ENCODE measurements at regions not wholly inside any gene's neighbourhood (a gene's known extent, or its start where the extent isn't known, plus 50 kb on each side); places are given as distances from the start of the nearest gene placed in this dataset.
"Not testable (repeated sequence)": the region's sequence is repeated elsewhere in the genome, so short reads cannot be mapped to it uniquely, and the experiment has no call there.

GRCh38 chr18:76307293-76307690 is 187.8 kb downstream of the ZNF516 start:
- no peak for DNase-seq (ENCODE audit: missing footprints)
- no peak for ATAC-seq
- intact Hi-C loops (cut with DNase I) = no loop called here

DNA sequence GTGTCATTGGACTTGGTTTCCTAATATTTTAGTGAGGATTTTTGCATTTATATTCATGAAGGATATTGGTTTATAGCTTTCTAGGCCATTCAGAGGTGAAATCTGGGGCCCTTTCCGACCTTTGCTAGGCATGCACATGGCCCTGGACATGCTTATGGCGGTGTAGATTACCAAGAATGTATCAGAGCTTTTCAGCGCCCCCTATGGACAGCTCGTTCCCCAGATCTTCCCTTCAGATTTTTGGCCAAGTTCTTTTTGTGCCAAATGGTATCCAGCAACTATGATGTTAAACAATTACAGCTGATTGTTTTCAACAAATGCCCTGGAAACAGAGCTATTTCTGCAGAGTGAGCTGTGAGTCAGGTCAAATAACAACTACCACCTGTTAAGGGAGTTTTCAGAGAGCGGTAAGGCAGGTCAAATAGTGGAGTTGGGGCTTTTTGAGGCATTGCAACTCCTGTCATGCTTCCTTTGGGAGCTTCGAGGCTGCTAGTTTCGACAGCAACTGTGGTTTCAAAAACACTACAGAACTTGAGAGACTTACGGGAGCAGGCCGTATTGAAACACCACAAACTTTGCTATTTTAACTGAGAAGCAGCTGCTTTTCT is 188.3 kb downstream of the ZNF516 start:
- ATAC-seq = no peak
- DNase-seq (ENCODE audit: missing footprints) = no peak
- intact Hi-C loops (cut with DNase I) = no loop called here

DNA sequence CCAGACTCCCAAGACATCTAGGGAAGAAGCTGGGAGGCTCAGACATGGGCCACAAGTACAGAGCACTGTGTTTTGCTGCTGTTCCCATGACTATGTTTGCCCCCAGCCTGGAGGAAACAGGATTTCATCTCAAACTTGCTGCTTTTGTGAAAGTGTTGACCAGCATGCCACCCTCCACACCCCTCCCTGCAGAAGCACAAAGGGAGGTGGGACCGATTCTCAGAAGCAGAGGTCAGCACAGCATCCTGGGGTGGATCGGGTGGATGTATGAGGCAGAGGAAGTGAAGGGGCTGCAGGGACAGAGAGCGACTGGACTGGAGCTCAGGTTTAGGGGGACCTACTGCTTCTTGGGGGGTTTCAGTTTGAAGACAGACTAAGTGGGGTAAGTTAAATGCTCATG is 209.2 kb downstream of the ZNF516 start:
- intact Hi-C loops (cut with DNase I) = no loop called here

GRCh38 chr18:76281565-76281964 is 213.5 kb downstream of the ZNF516 start:
- no peak for ATAC-seq
- no peak for DNase-seq (ENCODE audit: missing footprints)
- intact Hi-C loops (cut with DNase I) = no loop called here

More for the DNA sequence above, 209.2 kb downstream of the ZNF516 start:
- no peak for ATAC-seq
- no peak for DNase-seq (ENCODE audit: missing footprints)

- DNase-seq (ENCODE audit: missing footprints) = no peak
- no peak for ATAC-seq
- intact Hi-C loops (cut with DNase I) = no loop called here
Measured at GRCh38 chr18:76277801-76278200, 217.2 kb downstream of the ZNF516 start.

GRCh38 chr18:76275727-76276313 is 219.2 kb downstream of the ZNF516 start:
- intact Hi-C loops (cut with DNase I) = no loop called here
- DNase-seq (ENCODE audit: missing footprints) (no peak), ATAC-seq (no peak)

DNA sequence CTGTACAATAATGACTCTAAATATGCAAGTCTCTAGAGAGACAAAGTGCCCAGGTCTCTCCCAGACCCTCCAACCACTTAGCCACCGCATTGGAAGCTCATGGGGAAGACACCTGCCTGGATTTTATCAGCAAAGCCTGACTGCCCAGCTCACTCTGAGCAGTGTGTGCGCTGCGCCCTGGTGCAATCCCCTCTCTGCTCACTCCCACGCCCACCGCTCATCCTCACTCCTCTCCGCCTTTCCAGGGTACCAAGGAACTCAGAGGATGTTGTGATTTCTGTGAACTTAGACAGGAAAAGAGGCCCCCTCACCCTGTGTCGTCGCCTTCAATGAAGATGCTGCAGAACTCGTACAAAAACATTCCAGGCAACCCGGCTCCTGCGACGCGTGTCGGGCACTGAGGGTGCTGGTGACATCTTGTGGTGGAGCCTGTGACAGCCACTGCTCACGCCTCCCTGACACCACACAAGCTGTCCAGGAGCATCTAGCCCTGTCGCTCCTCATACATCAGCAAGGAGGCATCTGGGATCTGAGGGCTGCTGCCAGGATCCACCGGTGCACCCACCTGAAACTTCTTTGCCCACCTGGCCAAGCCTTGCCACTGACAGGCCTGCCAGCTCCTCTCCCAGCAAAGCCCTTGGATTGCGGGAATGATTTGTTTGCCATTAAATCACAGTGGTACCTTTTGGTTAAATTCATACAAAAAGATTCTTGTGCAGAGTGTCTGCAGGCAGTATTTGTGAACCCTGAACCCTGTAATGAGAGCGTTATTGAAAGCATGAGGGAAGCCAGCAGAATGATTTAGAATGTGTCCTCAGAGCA is 220.4 kb downstream of the ZNF516 start:
- intact Hi-C loops (cut with DNase I) = no loop called here
- no peak for DNase-seq (ENCODE audit: missing footprints)
- ATAC-seq = peak; percentile 37

GRCh38 chr18:76273956-76274355 is 221.1 kb downstream of the ZNF516 start:
- DNase-seq (ENCODE audit: missing footprints) (no peak), ATAC-seq (no peak)
- intact Hi-C loops (cut with DNase I) = no loop called here

- intact Hi-C loops (cut with DNase I) = no loop called here
- ATAC-seq (no peak), DNase-seq (ENCODE audit: missing footprints) (no peak)
Measured at GRCh38 chr18:76273036-76273545, 222.0 kb downstream of the ZNF516 start.

- intact Hi-C loops (cut with DNase I); DNase-seq (ENCODE audit: missing footprints): not testable (repeated sequence)
Measured at GRCh38 chr18:76267423-76267822, 227.6 kb downstream of the ZNF516 start.

GRCh38 chr18:76266236-76266991 is 228.6 kb downstream of the ZNF516 start:
- ATAC-seq = no peak
- intact Hi-C loops (cut with DNase I) = no loop called here
- no peak for DNase-seq (ENCODE audit: missing footprints)

More at GRCh38 chr18:76267423-76267822, 227.6 kb downstream of the ZNF516 start:
- ATAC-seq = not testable (repeated sequence)

DNA sequence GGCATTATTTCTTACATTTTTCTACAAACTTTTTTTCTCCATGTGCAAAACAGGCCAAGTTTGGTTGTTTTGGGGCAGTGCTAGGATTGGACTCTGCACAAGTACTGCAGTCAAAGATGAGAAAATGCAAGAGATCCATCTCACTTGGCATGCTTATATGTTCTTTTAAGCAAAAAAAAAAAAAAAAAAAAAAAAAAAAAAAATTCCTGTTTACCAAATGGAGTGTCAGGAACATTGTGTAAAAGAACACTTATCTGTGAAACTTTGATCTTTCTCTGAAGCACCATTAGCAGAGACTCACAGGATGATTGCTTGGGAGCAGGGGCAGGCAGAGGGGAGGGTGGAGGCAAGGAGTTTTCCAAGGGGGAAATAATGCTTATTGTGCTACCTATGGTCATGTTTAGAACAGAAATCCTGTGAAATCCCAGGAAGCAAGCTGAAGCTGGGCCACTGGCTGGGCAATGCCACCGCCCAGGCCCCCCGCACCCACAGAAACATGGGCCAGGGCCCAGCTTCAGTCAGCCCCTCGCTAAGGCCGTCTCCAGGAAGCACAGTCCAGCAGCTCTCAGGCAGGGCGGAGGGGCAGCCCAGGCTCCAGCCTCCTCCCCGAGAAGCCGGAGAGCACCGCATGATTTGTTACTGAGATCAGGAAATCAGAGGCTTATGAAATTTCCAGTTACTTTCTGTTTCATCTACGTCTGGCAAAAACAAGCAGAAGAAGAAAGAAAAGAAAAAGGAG is 229.4 kb downstream of the ZNF516 start:
- intact Hi-C loops (cut with DNase I) = no loop called here
- no peak for DNase-seq (ENCODE audit: missing footprints)

DNA sequence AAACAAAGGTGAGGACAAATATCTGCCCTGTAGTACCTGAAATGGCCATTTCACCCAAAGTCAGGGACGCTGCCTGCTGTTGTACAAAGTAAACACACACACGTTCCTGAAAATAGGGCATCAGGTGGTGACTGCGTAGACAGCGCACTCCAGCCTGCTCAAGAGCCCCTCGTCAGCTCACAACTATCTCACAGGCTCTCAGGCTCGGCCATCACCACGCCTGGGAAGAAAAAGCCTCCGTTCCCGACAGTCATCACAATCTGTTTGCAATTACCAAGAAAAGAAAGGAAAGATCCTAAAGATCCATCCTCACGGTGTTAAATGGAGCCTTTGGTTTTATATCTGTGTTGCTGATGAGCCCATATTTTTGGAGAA is 230.2 kb downstream of the ZNF516 start:
- no peak for DNase-seq (ENCODE audit: missing footprints)
- no peak for ATAC-seq
- intact Hi-C loops (cut with DNase I) = no loop called here

More for the DNA sequence above, 229.4 kb downstream of the ZNF516 start:
- ATAC-seq = peak; percentile 66

GRCh38 chr18:76264198-76264875 is 230.7 kb downstream of the ZNF516 start:
- no peak for ATAC-seq
- intact Hi-C loops (cut with DNase I) = no loop called here
- no peak for DNase-seq (ENCODE audit: missing footprints)

DNA sequence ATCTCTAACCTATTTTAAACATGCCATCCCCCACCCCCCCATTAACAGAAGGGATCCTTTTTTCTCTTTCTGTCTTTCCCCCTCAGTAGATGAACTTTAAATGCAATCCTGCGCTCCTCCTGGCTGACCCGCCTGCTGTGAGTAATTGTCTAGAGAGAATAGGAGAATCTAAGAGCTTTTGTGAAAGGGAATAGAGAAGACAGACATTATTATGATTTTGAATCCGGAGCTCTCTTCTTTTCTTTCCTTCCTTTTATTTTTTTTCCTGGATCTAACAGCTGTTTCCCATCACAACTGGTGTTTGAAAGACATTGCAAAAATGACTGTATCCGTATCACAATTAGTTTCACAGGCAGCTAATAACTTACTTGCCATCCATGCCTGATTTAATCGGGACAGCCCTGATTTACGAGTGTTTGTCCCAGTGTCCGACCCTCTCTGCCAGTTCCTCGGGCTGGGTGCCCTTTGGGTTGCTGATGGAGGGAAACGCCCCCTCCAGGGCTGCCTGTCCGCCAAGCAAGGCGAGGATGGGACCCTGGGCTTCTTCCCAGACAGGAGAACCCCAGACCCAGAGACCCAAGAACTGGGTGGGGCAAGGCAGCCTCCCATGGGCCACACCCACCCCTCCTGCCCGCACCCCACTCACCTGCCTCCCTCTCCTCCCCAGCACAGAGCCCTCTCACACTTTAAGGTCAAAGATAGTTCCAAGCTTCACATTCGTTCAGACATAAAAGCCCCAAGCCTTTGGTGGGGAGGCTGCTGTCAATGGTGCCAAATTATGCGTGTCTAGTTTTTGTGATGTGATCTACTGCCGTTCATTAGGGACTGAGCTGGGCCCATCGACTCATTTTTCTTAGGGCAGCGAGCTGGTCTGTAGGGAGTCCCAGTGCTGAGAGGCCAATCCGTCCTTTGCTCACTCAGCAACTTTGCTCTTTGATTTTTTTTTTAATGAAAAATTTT is 231.7 kb downstream of the ZNF516 start:
- no peak for ATAC-seq

DNA sequence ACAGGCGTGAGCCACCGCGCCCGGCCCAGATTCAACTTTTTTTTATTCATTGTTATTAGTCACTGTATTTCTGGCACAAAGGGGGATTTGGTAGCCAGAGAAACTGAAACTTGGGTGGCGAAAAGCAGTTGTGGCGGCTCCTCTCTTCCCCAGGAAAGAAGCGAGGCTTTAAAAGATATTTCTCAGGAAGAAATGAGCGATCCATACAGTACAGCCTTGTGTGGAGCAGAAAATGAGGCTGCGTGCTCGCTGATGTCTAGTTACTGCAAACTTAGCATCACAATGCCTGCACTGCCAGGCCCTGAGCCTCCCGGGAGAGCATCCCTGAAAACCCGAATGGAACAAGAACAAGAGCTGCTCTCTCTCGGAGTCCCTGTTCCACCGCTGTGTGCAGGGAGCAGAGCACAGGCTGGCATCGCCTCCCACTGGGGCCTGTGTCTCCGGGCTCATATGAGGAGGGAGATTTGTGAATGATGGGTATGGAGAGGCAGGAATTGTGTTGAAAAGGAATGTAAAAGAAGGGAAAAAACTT is 234.0 kb downstream of the ZNF516 start:
- ATAC-seq = no peak
- intact Hi-C loops (cut with DNase I) = no loop called here

More for the DNA sequence above, 231.7 kb downstream of the ZNF516 start:
- intact Hi-C loops (cut with DNase I) = no loop called here
- DNase-seq (ENCODE audit: missing footprints) = no peak

DNA sequence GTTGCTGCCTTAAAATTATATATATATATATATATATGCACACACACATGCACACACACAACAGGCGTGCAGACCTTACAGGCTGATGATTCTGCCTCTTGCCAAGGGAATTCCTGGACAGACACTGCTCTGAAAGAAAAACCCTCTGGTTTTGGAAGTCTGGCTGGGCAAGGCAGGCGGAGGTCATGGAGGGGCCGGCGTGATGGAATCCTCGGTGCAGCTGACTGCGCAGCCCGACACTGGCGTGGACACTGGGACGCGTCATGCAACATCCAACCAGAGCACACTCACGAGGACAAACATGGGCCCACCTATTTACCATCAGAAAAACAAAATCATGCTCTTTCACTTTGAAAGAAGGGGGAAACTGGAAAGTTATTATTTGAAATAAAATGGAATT is 235.3 kb downstream of the ZNF516 start:
- DNase-seq (ENCODE audit: missing footprints) (no peak), ATAC-seq (no peak)
- intact Hi-C loops (cut with DNase I) = loop anchor here (5.0 kb wide), 1 partner anchor 372 kb away; no protein-coding TSS in a partner anchor

More for the DNA sequence above, 234.0 kb downstream of the ZNF516 start:
- no peak for DNase-seq (ENCODE audit: missing footprints)
